Mesenchymal stem cell (in vitro differentiated cells and primary cell): ENCODE measurements at regions not wholly inside any gene's neighbourhood (a gene's known extent, or its start where the extent isn't known, plus 50 kb on each side); places are given as distances from the start of the nearest gene placed in this dataset.

Experiments used
- DNase-seq: peaks from one replicate; pipeline ENCODE4 v3.0.0-alpha.2; 2013
- H2AFZ ChIP-seq: one replicate; pipeline ENCODE4 v1.6.1; 2013; ENCODE audit warnings: low read depth, mild to moderate bottlenecking, control low read depth, inconsistent platforms, low read length, moderate library complexity
- H2AK5ac ChIP-seq: 2 replicates; pipeline ENCODE4 v1.6.1; 2013; ENCODE audit warnings: low read length, moderate library complexity, mild to moderate bottlenecking, inconsistent platforms; ENCODE audit not compliant: severe bottlenecking
- H2BK120ac ChIP-seq: one replicate; pipeline ENCODE4 v1.6.1; 2013; ENCODE audit warnings: low read depth, mild to moderate bottlenecking, inconsistent platforms, low read length, moderate library complexity
- H2BK12ac ChIP-seq, 2 experiments: one replicate each; pipeline ENCODE4 v1.6.1; 2013; ENCODE audit warnings: inconsistent platforms in 2 of 2, low read length in 2 of 2, mild to moderate bottlenecking in 2 of 2, moderate library complexity in 2 of 2, control low read depth in 1 of 2
- H2BK15ac ChIP-seq: one replicate; pipeline ENCODE4 v1.6.1; 2013; ENCODE audit warnings: mild to moderate bottlenecking, low read depth, inconsistent platforms; ENCODE audit not compliant: poor library complexity, severe bottlenecking
- H2BK5ac ChIP-seq: 2 replicates; pipeline ENCODE4 v1.6.1; 2013; ENCODE audit warnings: low read depth, mild to moderate bottlenecking, low read length, control low read depth, inconsistent platforms; ENCODE audit not compliant: poor library complexity, severe bottlenecking
- H3K14ac ChIP-seq, 2 experiments: one replicate each; pipeline ENCODE4 v1.6.1; 2013; ENCODE audit warnings: inconsistent platforms in 2 of 2, low read length in 2 of 2, control low read depth in 1 of 2, mild to moderate bottlenecking in 1 of 2, moderate library complexity in 1 of 2
- H3K18ac ChIP-seq, 2 experiments: one replicate each; pipeline ENCODE4 v1.6.1; 2013; ENCODE audit warnings: inconsistent platforms in 2 of 2, low read length in 2 of 2, control low read depth in 1 of 2, low read depth in 1 of 2, mild to moderate bottlenecking in 1 of 2
- H3K23ac ChIP-seq, 2 experiments: one replicate each; pipeline ENCODE4 v1.6.1; 2013; ENCODE audit warnings: inconsistent platforms in 2 of 2, low read length in 2 of 2, mild to moderate bottlenecking in 2 of 2, moderate library complexity in 2 of 2, control low read depth in 1 of 2
- H3K27ac ChIP-seq: 2 replicates; pipeline ENCODE4 v1.5.1; 2013; ENCODE audit warnings: mild to moderate bottlenecking, moderate library complexity, low read length, control low read depth, inconsistent platforms; ENCODE audit not compliant: poor library complexity, severe bottlenecking
- H3K27me3 ChIP-seq, 2 experiments: 2 replicates each; pipeline versions ENCODE4 v1.6.1 to v1.7.0; 2013; ENCODE audit warnings: low read length in 2 of 2, mild to moderate bottlenecking in 2 of 2, moderate library complexity in 2 of 2, control low read depth in 1 of 2, inconsistent platforms in 1 of 2; ENCODE audit not compliant: control insufficient read depth in 1 of 2, insufficient read depth in 1 of 2
- H3K36me3 ChIP-seq, 2 experiments: 2 replicates each; pipeline versions ENCODE4 v1.6.1 to v1.7.0; 2013; ENCODE audit warnings: low read length in 2 of 2, control low read depth in 1 of 2, inconsistent platforms in 1 of 2, low read depth in 1 of 2, mild to moderate bottlenecking in 1 of 2; ENCODE audit not compliant: insufficient read depth in 2 of 2, control insufficient read depth in 1 of 2
- H3K4ac ChIP-seq, 2 experiments: one replicate each; pipeline ENCODE4 v1.6.1; 2013; ENCODE audit warnings: inconsistent platforms in 2 of 2, low read length in 2 of 2, mild to moderate bottlenecking in 2 of 2, moderate library complexity in 2 of 2, control low read depth in 1 of 2, low read depth in 1 of 2
- H3K4me1 ChIP-seq: 2 replicates; pipeline ENCODE4 v1.6.1; 2013; ENCODE audit warnings: low read depth, low read length, control low read depth; ENCODE audit not compliant: control insufficient read depth, insufficient read depth
- H3K4me2 ChIP-seq: 2 replicates; pipeline ENCODE4 v1.6.1; 2013; ENCODE audit warnings: low read length, mild to moderate bottlenecking, inconsistent platforms; ENCODE audit not compliant: poor library complexity, severe bottlenecking
- H3K4me3 ChIP-seq, 2 experiments: 2 replicates each; pipeline versions ENCODE4 v1.5.1 to v1.7.0; 2013; ENCODE audit warnings: low read length in 2 of 2, mild to moderate bottlenecking in 2 of 2, control low read depth in 1 of 2, low read depth in 1 of 2; ENCODE audit not compliant: insufficient read depth in 1 of 2
- H3K79me1 ChIP-seq: replicated peaks from 2 replicates; pipeline ENCODE4 v1.6.1; 2013; ENCODE audit warnings: mild to moderate bottlenecking, control low read depth, low read length, inconsistent platforms; ENCODE audit not compliant: poor library complexity, severe bottlenecking
- H3K9ac ChIP-seq: 2 replicates; pipeline ENCODE4 v1.7.0; 2013; ENCODE audit warnings: mild to moderate bottlenecking, low read length, moderate library complexity
- H3K9me3 ChIP-seq: 2 replicates; pipeline ENCODE4 v1.7.0; 2013; ENCODE audit warnings: mild to moderate bottlenecking, low read length; ENCODE audit not compliant: control insufficient read depth
- H4K8ac ChIP-seq: one replicate; pipeline ENCODE4 v1.6.1; 2013; ENCODE audit warnings: inconsistent platforms, mild to moderate bottlenecking, low read length, moderate library complexity
- H4K91ac ChIP-seq: one replicate; pipeline ENCODE4 v1.6.1; 2013; ENCODE audit warnings: mild to moderate bottlenecking, low read length, inconsistent platforms
- WGBS: methylation state at CpG from one replicate; pipeline ENCODE4 v1.1.7; 2013; ENCODE audit warnings: mixed read lengths; 5-methylcytosine and 5-hydroxymethylcytosine counted together

- Histone ChIP-seq H4K8ac (no peak overlapping the region), H3K79me1 (no peaks in the 10 kb centered on the region), H2BK15ac (no peak overlapping the region), H3K23ac (no peak overlapping the region), H2AFZ (no peak overlapping the region), H3K4me2 (no peak overlapping the region), H3K36me3 (no peaks in the 10 kb centered on the region), H3K27me3 (peaks cover 0 to 6% of the 10 kb centered on the region in 2 experiments), H2BK5ac (no peak overlapping the region), H2BK12ac (no peak overlapping the region), H3K9ac (no peak overlapping the region), H3K4ac (no peak overlapping the region), H4K91ac (no peak overlapping the region), H3K4me1 (no peaks in the 10 kb centered on the region), H3K18ac (no peak overlapping the region), H2BK120ac (no peak overlapping the region), H3K14ac (no peak overlapping the region), H2AK5ac (no peak overlapping the region), H3K27ac (no peak overlapping the region), H3K4me3 (no peak overlapping the region), H3K9me3 (no peaks in the 10 kb centered on the region)
- DNase-seq, result no peak
- 86% methylated on average over 6 of the region's 8 CpGs for WGBS
Observed at GRCh38 chr13:102947745-102948405, 102.0 kb downstream of the ERCC5 start.

- no peak overlapping the region for H3K4me3 ChIP-seq
- no peak overlapping the region for H2BK120ac ChIP-seq
- H3K18ac ChIP-seq, result no peak overlapping the region
- H2AFZ ChIP-seq, result no peak overlapping the region
- H3K23ac ChIP-seq, result no peak overlapping the region
- DNase-seq, result no peak
- H2AK5ac ChIP-seq, result no peak overlapping the region
- no peak overlapping the region for H3K9ac ChIP-seq
- H3K4me2 ChIP-seq, result no peak overlapping the region
- 80% methylated on average over 4 of the region's 4 CpGs for WGBS
- H2BK5ac ChIP-seq, result no peak overlapping the region
- peaks cover 4% of the 10 kb centered on the region for H3K9me3 ChIP-seq
- no peaks in the 10 kb centered on the region for H3K4me1 ChIP-seq
- no peak overlapping the region for H2BK15ac ChIP-seq
- H2BK12ac ChIP-seq, result no peak overlapping the region
- no peak overlapping the region for H4K91ac ChIP-seq
- H3K36me3 ChIP-seq, result no peaks in the 10 kb centered on the region
- no peaks in the 10 kb centered on the region for H3K79me1 ChIP-seq
- H4K8ac ChIP-seq, result no peak overlapping the region
- H3K27ac ChIP-seq, result no peak overlapping the region
- no peak overlapping the region for H3K14ac ChIP-seq
- H3K27me3 ChIP-seq, result peaks cover 2 to 6% of the 10 kb centered on the region in 2 experiments
- H3K4ac ChIP-seq, result no peak overlapping the region
Observed at GRCh38 chr13:102945886-102946285, 100.1 kb downstream of the ERCC5 start.

- Histone ChIP-seq H3K36me3 (no peaks in the 10 kb centered on the region), H3K18ac (no peak overlapping the region), H3K27me3 (peaks cover 3 to 6% of the 10 kb centered on the region in 2 experiments), H2BK5ac (no peak overlapping the region), H2BK120ac (no peak overlapping the region), H3K27ac (no peak overlapping the region), H4K8ac (no peak overlapping the region), H3K4me1 (no peaks in the 10 kb centered on the region), H3K4ac (no peak overlapping the region), H4K91ac (no peak overlapping the region), H3K14ac (no peak overlapping the region), H3K9ac (no peak overlapping the region), H3K4me2 (no peak overlapping the region), H2BK15ac (no peak overlapping the region), H3K4me3 (no peak overlapping the region), H3K9me3 (peaks cover 9% of the 10 kb centered on the region), H2BK12ac (no peak overlapping the region), H3K23ac (no peak overlapping the region), H3K79me1 (no peaks in the 10 kb centered on the region), H2AK5ac (no peak overlapping the region), H2AFZ (no peak overlapping the region)
- no peak for DNase-seq
- 84% methylated on average over 4 of the region's 7 CpGs for WGBS
Observed at GRCh38 chr13:102945324-102945815, 99.5 kb downstream of the ERCC5 start.

GRCh38 chr13:102944821-102945220 lies 99.0 kb downstream of the ERCC5 start:
- Histone ChIP-seq H3K23ac (no peak overlapping the region), H3K9me3 (peaks cover 14% of the 10 kb centered on the region), H2AFZ (no peak overlapping the region), H2BK15ac (no peak overlapping the region), H3K27me3 (peaks cover 3 to 6% of the 10 kb centered on the region in 2 experiments), H3K4ac (no peak overlapping the region), H3K18ac (no peak overlapping the region), H3K27ac (no peak overlapping the region), H2BK5ac (no peak overlapping the region), H3K4me3 (no peak overlapping the region), H3K36me3 (no peaks in the 10 kb centered on the region), H3K14ac (no peak overlapping the region), H2BK12ac (no peak overlapping the region), H3K4me2 (no peak overlapping the region), H3K79me1 (no peaks in the 10 kb centered on the region), H2BK120ac (no peak overlapping the region), H3K9ac (no peak overlapping the region), H3K4me1 (no peaks in the 10 kb centered on the region), H4K8ac (no peak overlapping the region), H4K91ac (no peak overlapping the region), H2AK5ac (no peak overlapping the region)
- WGBS, result 83% methylated on average over 2 of the region's 2 CpGs
- no peak for DNase-seq
